DMS 273 (cell line): ENCODE measurements at regions not wholly inside any gene's neighbourhood (a gene's known extent, or its start where the extent isn't known, plus 50 kb on each side); places are given as distances from the start of the nearest gene placed in this dataset.
A peak's percentile ranks its signal among the peaks of the same experiment; 100 is the strongest.
"Not testable (repeated sequence)": the region's sequence is repeated elsewhere in the genome, so short reads cannot be mapped to it uniquely, and the experiment has no call there.

ENCODE experiments used
- DNase-seq: peaks from one replicate; lab custom pipeline; 2025; ENCODE audit not compliant: unreplicated experiment; lab: John Stamatoyannopoulos, UW

- DNase-seq = no peak
These were observed 220.2 kb upstream of the NBEA start for GRCh38 chr13:34721631-34722595.

DNA sequence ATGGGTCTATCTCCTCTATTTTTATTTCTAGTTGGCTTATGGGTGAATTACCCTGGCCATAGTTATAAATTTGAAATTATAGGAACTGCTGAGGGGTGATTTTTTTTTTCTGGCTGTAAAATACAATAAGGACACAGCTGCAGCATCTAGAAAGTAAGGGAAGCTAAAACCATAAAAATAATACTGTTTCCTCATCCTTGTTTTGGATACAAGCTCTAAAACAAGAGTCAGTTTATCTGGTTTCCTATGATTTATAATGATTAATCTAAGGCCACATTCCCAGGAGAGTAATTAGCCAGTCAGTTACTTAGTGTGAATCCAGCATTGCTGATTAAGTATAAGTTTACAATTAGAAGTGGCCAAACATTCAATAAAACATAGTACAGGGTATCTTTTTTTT is 219.1 kb upstream of the NBEA start:
- DNase-seq = no peak

DNA sequence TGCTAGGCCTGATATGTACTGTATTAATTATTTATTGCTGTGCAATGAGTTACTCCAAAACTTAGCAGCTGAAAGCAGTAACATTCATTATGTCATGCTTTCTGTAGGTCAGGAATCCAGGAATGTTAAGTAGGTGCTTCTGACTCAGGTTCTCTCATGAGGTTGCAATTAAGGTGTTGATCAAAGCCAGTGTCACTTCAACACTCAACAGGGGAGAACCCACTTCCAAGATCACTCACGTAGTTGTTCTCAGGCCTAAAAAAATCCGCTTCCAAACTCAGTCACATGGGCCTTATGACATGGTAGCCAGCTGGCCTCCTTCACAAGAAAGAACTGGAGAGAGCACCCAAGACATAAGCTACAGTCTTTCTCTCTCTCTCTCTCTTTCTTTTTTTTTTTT is 211.1 kb upstream of the NBEA start:
- no peak for DNase-seq

- DNase-seq = no peak
These were observed 210.6 kb upstream of the NBEA start for GRCh38 chr13:34731486-34731885.

GRCh38 chr13:34733721-34734120 is 208.3 kb upstream of the NBEA start:
- DNase-seq = no peak

GRCh38 chr13:34734932-34735331 is 207.1 kb upstream of the NBEA start:
- DNase-seq = no peak

DNA sequence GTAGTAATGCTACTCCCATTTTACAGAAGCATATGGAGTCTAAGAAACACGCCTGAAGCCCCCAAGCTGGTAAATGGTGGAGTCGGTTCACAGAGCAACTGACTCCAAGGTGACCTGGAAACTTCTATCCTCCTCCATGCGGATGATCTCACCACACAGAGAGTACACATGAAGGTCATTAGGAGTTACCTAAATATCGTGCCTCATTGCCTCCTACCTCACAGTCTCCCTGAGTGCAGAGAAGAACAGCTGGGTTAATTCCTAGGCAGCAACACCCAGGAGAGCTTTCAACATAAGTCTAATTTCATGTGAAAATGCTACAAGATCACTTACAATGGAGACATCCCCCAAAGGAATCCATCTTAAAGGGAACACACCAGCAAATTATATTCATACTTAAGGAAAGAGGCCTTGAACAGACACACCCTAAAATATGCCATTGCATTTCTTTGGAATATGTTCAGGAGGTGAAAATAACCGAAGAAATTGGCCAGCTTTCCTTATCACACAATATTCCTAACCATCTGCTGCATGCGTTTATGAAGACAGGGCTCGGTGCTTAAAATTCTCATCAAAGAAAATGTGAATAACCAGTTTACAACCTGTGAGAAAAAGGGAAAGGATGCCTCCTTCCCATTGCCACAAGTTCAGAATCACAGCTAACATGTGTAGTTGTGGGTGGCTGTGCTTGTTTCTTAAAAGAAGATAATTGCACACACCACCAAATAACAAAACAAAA is 203.6 kb upstream of the NBEA start:
- DNase-seq = peak; percentile 60

DNA sequence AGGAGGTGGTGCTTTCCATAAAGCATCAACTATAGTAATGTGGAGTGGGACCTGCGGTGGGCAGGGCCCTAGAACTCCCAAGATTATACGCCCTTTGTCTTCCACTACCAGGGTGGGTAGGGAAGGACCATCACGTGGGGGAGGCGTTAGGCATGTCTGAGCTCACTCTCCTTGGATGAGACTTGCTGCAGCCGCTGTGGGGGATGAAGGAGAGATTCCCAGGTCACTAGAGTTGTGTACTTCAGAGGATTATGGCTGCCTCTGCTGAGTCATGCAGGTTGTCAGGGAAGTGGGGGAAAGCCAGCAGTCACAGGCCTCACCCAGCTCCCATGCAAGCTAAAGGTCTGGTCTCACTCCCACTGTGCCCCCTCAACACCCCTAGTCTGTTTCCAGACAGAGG is 195.0 kb upstream of the NBEA start:
- not testable (repeated sequence) for DNase-seq

- DNase-seq = no peak
These were observed 194.6 kb upstream of the NBEA start for GRCh38 chr13:34747507-34747906.

DNA sequence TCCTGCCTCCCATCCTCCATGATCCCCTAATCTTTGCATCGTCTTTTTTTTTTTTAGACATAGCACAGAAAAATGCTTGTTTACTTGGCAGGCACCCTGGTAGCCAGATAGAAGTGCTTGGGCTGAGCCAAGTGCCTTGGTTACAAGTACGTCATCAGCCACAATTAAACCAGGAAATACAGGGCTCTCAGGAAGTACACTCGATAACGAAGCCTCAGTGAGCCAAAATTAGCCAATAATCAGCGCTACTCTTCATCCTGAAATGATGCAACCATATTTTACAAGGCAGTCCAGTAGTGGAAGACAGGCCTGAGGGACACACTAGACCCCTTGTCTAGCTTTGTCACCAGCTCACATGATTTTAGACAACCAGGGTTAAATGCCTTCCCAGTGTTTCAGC is 194.0 kb upstream of the NBEA start:
- no peak for DNase-seq

- DNase-seq = no peak
These were observed 193.5 kb upstream of the NBEA start for GRCh38 chr13:34748596-34748995.

- no peak for DNase-seq
These were observed 193.0 kb upstream of the NBEA start for GRCh38 chr13:34749046-34749445.

- peak; percentile 69 for DNase-seq
These were observed 191.8 kb upstream of the NBEA start for GRCh38 chr13:34750078-34750931.

DNA sequence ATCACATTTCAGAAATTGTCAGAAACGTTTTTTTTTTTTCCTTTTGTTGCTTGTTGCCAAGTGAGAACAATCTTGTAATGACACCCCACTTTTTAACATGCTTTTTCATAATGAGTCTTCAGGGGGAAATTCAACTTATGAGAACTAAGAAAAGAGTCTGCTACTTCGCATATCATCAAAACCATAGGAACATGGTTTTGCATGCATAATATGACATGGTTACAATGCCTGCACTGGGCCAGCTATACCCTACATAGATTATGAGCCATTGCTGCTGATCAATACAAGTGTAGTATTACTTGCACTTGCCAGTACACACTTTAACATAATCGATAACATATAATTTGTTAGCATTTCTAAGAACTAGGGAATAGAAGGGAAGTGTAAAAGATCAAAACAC is 191.0 kb upstream of the NBEA start:
- no peak for DNase-seq

DNA sequence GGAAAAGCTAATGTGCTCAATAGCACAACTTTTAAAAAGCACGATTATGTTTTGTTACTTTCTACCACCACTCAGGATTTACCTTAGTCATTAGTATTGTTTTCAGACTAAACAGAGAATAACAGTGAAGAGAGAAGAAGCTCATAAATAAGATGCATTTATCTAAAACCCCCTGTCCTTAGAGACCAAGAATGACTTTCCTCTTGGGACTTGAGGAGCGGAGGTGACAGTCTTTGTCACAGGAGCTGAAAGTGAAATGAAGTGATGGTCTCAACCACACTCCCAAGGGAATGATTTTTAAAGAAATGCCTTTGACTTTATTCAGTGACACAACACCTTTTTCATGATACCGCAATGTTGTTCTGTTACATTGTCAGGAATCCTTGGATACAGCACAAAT is 190.6 kb upstream of the NBEA start:
- no peak for DNase-seq

DNA sequence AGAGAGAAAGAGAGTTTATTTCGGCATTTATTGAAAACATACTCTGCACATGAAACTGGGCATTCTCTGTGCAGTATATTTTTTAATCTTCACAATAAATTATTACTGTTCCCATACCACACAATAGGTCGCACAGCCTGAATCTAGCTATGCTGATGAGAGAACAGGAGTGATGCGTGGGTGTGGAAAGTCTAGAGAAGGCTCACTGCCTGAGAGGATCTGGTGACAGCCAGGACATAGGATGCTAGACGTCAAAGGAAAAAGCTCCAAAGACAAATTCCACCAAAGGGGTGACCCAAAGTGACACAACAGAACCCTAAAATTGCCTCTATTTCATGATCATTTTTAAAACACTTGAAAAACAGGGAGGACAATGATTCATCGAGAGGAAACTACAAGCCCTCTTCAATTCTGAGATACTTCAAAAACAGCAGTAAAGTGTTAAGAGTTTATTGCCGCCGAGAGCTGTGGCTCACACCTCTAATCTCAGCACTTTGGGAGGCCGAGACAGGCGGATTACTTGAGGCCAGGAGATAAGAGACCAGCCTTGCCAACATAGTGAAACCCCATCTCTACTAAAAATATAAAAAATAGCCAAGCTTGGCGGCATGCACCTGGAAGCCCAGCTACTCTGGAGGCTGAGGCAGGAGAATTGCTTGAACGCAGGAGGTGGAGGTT is 189.6 kb upstream of the NBEA start:
- DNase-seq = no peak

DNA sequence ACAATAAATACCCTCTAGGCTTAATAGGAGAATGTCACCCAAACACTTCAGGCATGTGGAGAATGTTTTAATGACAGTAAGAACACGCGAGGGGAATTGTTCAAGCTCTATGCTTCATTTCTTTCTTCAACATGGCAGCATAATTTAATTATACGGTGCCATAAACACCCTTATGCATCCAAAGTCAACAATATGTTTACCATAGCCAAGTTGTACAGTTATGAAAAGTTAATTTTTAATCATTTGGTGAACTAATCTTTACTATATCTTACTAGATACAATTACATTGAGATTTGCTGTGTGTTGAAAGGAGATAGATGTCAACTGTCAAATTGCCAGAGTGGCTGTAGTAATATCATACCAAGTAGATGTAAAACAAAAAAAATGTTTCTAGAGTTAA is 185.9 kb upstream of the NBEA start:
- no peak for DNase-seq

- no peak for DNase-seq
These were observed 185.5 kb upstream of the NBEA start for GRCh38 chr13:34756572-34756971.

DNA sequence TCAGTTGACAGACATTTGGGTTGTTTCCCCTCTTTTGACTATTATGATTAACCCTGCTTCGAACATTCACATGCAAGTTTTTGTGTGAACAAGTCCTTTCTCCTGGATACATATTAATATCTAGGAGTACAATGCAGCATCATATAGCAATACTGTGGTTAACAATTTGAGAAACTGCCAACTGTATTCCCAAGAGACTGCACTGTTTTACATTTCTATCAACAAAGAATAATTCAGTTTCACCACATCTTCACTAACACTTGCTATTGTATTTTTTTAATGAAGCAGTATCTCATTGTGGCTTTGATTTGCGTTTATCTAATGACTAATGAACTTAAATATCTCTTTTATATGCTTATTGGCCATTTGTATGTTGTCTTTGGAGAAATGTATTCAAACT is 184.6 kb upstream of the NBEA start:
- DNase-seq = no peak

DNA sequence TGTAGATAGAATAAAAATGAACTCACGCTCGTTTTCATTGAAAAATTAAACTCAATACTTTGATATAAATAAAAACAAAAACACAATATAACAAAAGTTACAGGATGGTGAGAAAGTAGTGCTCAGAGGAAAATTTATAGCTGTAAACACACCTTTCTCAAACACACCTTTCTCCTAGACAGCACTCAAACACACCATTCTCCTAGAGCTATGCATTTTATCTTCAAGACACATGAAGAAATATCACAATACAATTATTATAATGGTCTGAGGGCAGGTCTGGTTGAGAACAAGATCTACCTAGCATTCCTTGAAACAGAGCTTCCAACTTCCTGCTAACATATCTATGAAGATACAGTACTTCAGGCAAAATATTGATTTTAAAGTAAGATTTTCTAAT is 183.4 kb upstream of the NBEA start:
- no peak for DNase-seq

- no peak for DNase-seq
These were observed 179.8 kb upstream of the NBEA start for GRCh38 chr13:34762312-34762711.
